Osteocyte (in vitro differentiated cells): ENCODE measurements at regions not wholly inside any gene's neighbourhood (a gene's known extent, or its start where the extent isn't known, plus 50 kb on each side); places are given as distances from the start of the nearest gene placed in this dataset.

Experiments
- DNase-seq: peaks from one replicate; pipeline ENCODE4 v3.0.0; 2021; ENCODE audit warnings: mixed read lengths; ENCODE audit not compliant: unreplicated experiment; ENCODE audit errors: extremely low spot score
- H3K27ac Mint-ChIP-seq: one replicate; pipeline ENCODE4 v1.8.0; 2021; ENCODE audit warnings: mild to moderate bottlenecking, mixed read lengths; ENCODE audit not compliant: unreplicated experiment
- H3K27me3 Mint-ChIP-seq: one replicate; pipeline ENCODE4 v1.8.0; 2021; ENCODE audit warnings: mixed read lengths; ENCODE audit not compliant: unreplicated experiment
- H3K36me3 Mint-ChIP-seq: one replicate; pipeline ENCODE4 v1.8.0; 2021; ENCODE audit warnings: mixed read lengths; ENCODE audit not compliant: unreplicated experiment
- H3K4me1 Mint-ChIP-seq: one replicate; pipeline ENCODE4 v1.8.0; 2021; ENCODE audit warnings: mixed read lengths; ENCODE audit not compliant: unreplicated experiment
- H3K4me3 Mint-ChIP-seq: one replicate; pipeline ENCODE4 v1.8.0; 2021; ENCODE audit warnings: mild to moderate bottlenecking, moderate library complexity, mixed read lengths; ENCODE audit not compliant: unreplicated experiment
- H3K9me3 Mint-ChIP-seq: one replicate; pipeline ENCODE4 v1.8.0; 2021; ENCODE audit warnings: mixed read lengths; ENCODE audit not compliant: unreplicated experiment
- CTCF ChIP-seq: fragments of 200-600 bp; sonication (generic); IDR thresholded peaks from 2 replicates; pipeline ENCODE4 v1.5.0; 2021; ENCODE audit warnings: antibody characterized with exemption, mild to moderate bottlenecking, moderate library complexity

GRCh38 chr2:235171550-235172031, 219.8 kb downstream of the SH3BP4 start:
- peaks cover 44% of the 10 kb centered on the region for H3K4me1 Mint-ChIP-seq
- no peak for TF ChIP-seq CTCF
- no peaks in the 10 kb centered on the region for H3K27me3 Mint-ChIP-seq
- DNase-seq = no peak
- H3K4me3 Mint-ChIP-seq = no peak overlapping the region
- H3K27ac Mint-ChIP-seq = peak overlapping the region; percentile 80
- peaks cover 3% of the 10 kb centered on the region for H3K36me3 Mint-ChIP-seq
- H3K9me3 Mint-ChIP-seq = peaks cover 9% of the 10 kb centered on the region

GRCh38 chr2:235180642-235181041, 228.8 kb downstream of the SH3BP4 start:
- Mint-ChIP-seq H3K4me3 (no peak overlapping the region), H3K27ac (no peak overlapping the region)
- no peak for TF ChIP-seq CTCF

GRCh38 chr2:235183786-235184185, 232.0 kb downstream of the SH3BP4 start:
- no peaks in the 10 kb centered on the region for H3K36me3 Mint-ChIP-seq

More at GRCh38 chr2:235180642-235181041, 228.8 kb downstream of the SH3BP4 start:
- DNase-seq = no peak
- peaks cover 13% of the 10 kb centered on the region for H3K9me3 Mint-ChIP-seq
- peaks cover 8% of the 10 kb centered on the region for H3K27me3 Mint-ChIP-seq
- peaks cover 3% of the 10 kb centered on the region for H3K36me3 Mint-ChIP-seq
- H3K4me1 Mint-ChIP-seq = peaks cover 19% of the 10 kb centered on the region

GRCh38 chr2:235187806-235188205, 236.0 kb downstream of the SH3BP4 start:
- no peak for TF ChIP-seq CTCF
- H3K27ac Mint-ChIP-seq = no peak overlapping the region
- DNase-seq = peak; percentile 40
- H3K4me3 Mint-ChIP-seq = no peak overlapping the region
- H3K4me1 Mint-ChIP-seq = peaks cover 19% of the 10 kb centered on the region
- H3K9me3 Mint-ChIP-seq = peaks cover 4% of the 10 kb centered on the region
- no peaks in the 10 kb centered on the region for H3K36me3 Mint-ChIP-seq
- peaks cover 21% of the 10 kb centered on the region for H3K27me3 Mint-ChIP-seq

More at GRCh38 chr2:235183786-235184185, 232.0 kb downstream of the SH3BP4 start:
- peaks cover 4% of the 10 kb centered on the region for H3K9me3 Mint-ChIP-seq
- H3K27ac Mint-ChIP-seq = no peak overlapping the region
- no peak for TF ChIP-seq CTCF
- H3K4me3 Mint-ChIP-seq = no peak overlapping the region
- no peak for DNase-seq
- peaks cover 19% of the 10 kb centered on the region for H3K4me1 Mint-ChIP-seq
- H3K27me3 Mint-ChIP-seq = peaks cover 8% of the 10 kb centered on the region

GRCh38 chr2:235191486-235191885, 239.7 kb downstream of the SH3BP4 start:
- Mint-ChIP-seq H3K4me3 (no peak overlapping the region), H3K36me3 (no peaks in the 10 kb centered on the region), H3K27me3 (peaks cover 30% of the 10 kb centered on the region), H3K4me1 (no peaks in the 10 kb centered on the region), H3K9me3 (peaks cover 4% of the 10 kb centered on the region), H3K27ac (no peak overlapping the region)
- TF ChIP-seq CTCF = no peak
- DNase-seq = no peak
